IMR-90 (cell line): ENCODE measurements at regions not wholly inside any gene's neighbourhood (a gene's known extent, or its start where the extent isn't known, plus 50 kb on each side); places are given as distances from the start of the nearest gene placed in this dataset.

Experiments
- ATAC-seq: fragments of 200-7000 bp; cut with Tn5 transposase; 2 replicates; pipeline ENCODE4 v1.9.1; 2020; ENCODE audit warnings: low read depth, mild to moderate bottlenecking, moderate library complexity
- BruUV-seq: library from RNA; stranded (reverse); fragments of 400-500 nt; replicated peaks from 2 replicates; lab custom pipeline; 2021; lab: Mats Ljungman, UMichigan
- CTCF ChIA-PET: fragments of 300-600 bp; formaldehyde crosslinking; extraction: SDS; loops from one replicate; lab custom pipeline; 2021; ENCODE audit warnings: antibody characterized with exemption; lab: Yijun Ruan, JAX
- POLR2A ChIA-PET: fragments of 300-600 bp; sonication (Branson Sonifier 250); formaldehyde crosslinking; loops from one replicate; lab custom pipeline; 2022; ENCODE audit warnings: antibody characterized with exemption; ENCODE audit not compliant: unreplicated experiment; lab: Charles Lee
- DNase-seq: peaks from one replicate; pipeline ENCODE4 v3.0.0; 2013
- H2AFZ ChIP-seq: replicated peaks from 2 replicates; pipeline ENCODE3; 2013; ENCODE audit warnings: low read length, mild to moderate bottlenecking; ENCODE audit not compliant: poor library complexity
- H2AK5ac ChIP-seq: 2 replicates; pipeline ENCODE4 v1.6.1; 2013; ENCODE audit warnings: low read depth, low read length, inconsistent platforms
- H2AK9ac ChIP-seq: replicated peaks from 2 replicates; pipeline ENCODE3; 2013; ENCODE audit warnings: mild to moderate bottlenecking, low read depth, low read length, moderate library complexity; ENCODE audit not compliant: poor library complexity
- H2BK120ac ChIP-seq: 2 replicates; pipeline ENCODE4 v1.6.1; 2013; ENCODE audit warnings: low read depth, low read length, inconsistent platforms
- H2BK15ac ChIP-seq: 3 replicates; pipeline ENCODE4 v1.6.1; 2013; ENCODE audit warnings: low read depth, low read length, inconsistent platforms
- H2BK20ac ChIP-seq: 2 replicates; pipeline ENCODE4 v1.6.1; 2013; ENCODE audit warnings: low read depth, mild to moderate bottlenecking, inconsistent platforms, low read length, moderate library complexity
- H2BK5ac ChIP-seq: 2 replicates; pipeline ENCODE4 v1.6.1; 2013; ENCODE audit warnings: mild to moderate bottlenecking, low read depth, low read length, inconsistent platforms; ENCODE audit not compliant: poor library complexity, severe bottlenecking
- H3K14ac ChIP-seq: replicated peaks from 2 replicates; pipeline ENCODE4 v1.6.1; 2013; ENCODE audit warnings: low read depth, low read length, inconsistent platforms
- H3K18ac ChIP-seq: 2 replicates; pipeline ENCODE4 v1.6.1; 2013; ENCODE audit warnings: low read depth, low read length, control low read depth
- H3K23ac ChIP-seq: 2 replicates; pipeline ENCODE4 v1.6.1; 2013; ENCODE audit warnings: low read depth, low read length, inconsistent platforms
- H3K27ac ChIP-seq: 2 replicates; pipeline ENCODE4 v1.5.1; 2013; ENCODE audit warnings: mild to moderate bottlenecking, control low read depth, low read length; ENCODE audit not compliant: insufficient read depth
- H3K27me3 ChIP-seq: 2 replicates; pipeline ENCODE4 v1.6.1; 2013; ENCODE audit warnings: low read length; ENCODE audit not compliant: control insufficient read depth, insufficient read depth
- H3K36me3 ChIP-seq: 2 replicates; pipeline ENCODE4 v1.6.1; 2013; ENCODE audit warnings: low read length, mixed read lengths; ENCODE audit not compliant: control insufficient read depth, insufficient read depth
- H3K4ac ChIP-seq: 2 replicates; pipeline ENCODE4 v1.6.1; 2013; ENCODE audit warnings: low read depth, low read length, inconsistent platforms
- H3K4me1 ChIP-seq: 2 replicates; pipeline ENCODE4 v1.6.1; 2013; ENCODE audit warnings: low read length, mixed read lengths; ENCODE audit not compliant: control insufficient read depth, insufficient read depth
- H3K4me2 ChIP-seq: 2 replicates; pipeline ENCODE4 v1.6.1; 2013; ENCODE audit warnings: low read depth, mild to moderate bottlenecking, control low read depth, low read length, moderate library complexity
- H3K4me3 ChIP-seq: 2 replicates; pipeline ENCODE4 v1.5.1; 2013; ENCODE audit warnings: low read depth, mild to moderate bottlenecking, control low read depth, low read length, moderate library complexity; ENCODE audit not compliant: insufficient read depth
- H3K56ac ChIP-seq: 2 replicates; pipeline ENCODE4 v1.6.1; 2013; ENCODE audit warnings: low read length, inconsistent platforms; ENCODE audit not compliant: insufficient read depth; ENCODE audit errors: extremely low read depth
- H3K79me1 ChIP-seq, 2 experiments: 2 replicates each; pipeline ENCODE4 v1.6.1; 2013; ENCODE audit warnings: low read length in 2 of 2, inconsistent platforms in 1 of 2, low read depth in 1 of 2
- H3K9ac ChIP-seq: 2 replicates; pipeline ENCODE4 v1.6.1; 2013; ENCODE audit warnings: low read depth, low read length, control low read depth
- H3K9me1 ChIP-seq: 2 replicates; pipeline ENCODE4 v1.6.1; 2013; ENCODE audit warnings: low read length, inconsistent platforms; ENCODE audit not compliant: insufficient read depth
- H3K9me3 ChIP-seq: 2 replicates; pipeline ENCODE4 v1.6.1; 2013; ENCODE audit warnings: low read length; ENCODE audit not compliant: control insufficient read depth, insufficient read depth
- H4K20me1 ChIP-seq: 2 replicates; pipeline ENCODE4 v1.6.1; 2013; ENCODE audit warnings: low read length, inconsistent platforms; ENCODE audit not compliant: insufficient read depth
- H4K5ac ChIP-seq: 2 replicates; pipeline ENCODE4 v1.6.1; 2013; ENCODE audit warnings: mild to moderate bottlenecking, low read depth, low read length, control low read depth
- H4K8ac ChIP-seq, 2 experiments: 2 replicates each; pipeline ENCODE4 v1.6.1; 2013; ENCODE audit warnings: low read depth in 2 of 2, low read length in 2 of 2, control low read depth in 1 of 2, inconsistent platforms in 1 of 2
- H4K91ac ChIP-seq: 2 replicates; pipeline ENCODE4 v1.6.1; 2013; ENCODE audit warnings: low read depth, low read length, inconsistent platforms; ENCODE audit not compliant: insufficient read depth
- BHLHE40 ChIP-seq: fragments of 150-350 bp; IDR thresholded peaks from 2 replicates; pipeline ENCODE4 v1.6.1; 2016; ENCODE audit warnings: mild to moderate bottlenecking, low read depth, low read length
- CEBPB ChIP-seq: IDR thresholded peaks from 2 replicates; pipeline ENCODE4 v1.6.1; 2012; ENCODE audit warnings: low read depth, low read length, improper control_type of control experiment
- CTCF ChIP-seq: conservative IDR thresholded peaks from 2 replicates; pipeline ENCODE4 v1.5.1; 2012; ENCODE audit warnings: mild to moderate bottlenecking, low read depth, low read length, improper control_type of control experiment
- ELK1 ChIP-seq: fragments of 150-350 bp; IDR thresholded peaks from 2 replicates; pipeline ENCODE4 v1.6.1; 2016; ENCODE audit warnings: low read depth, mild to moderate bottlenecking, low read length, moderate library complexity, borderline replicate concordance
- FOS ChIP-seq: fragments of 150-350 bp; IDR thresholded peaks from 2 replicates; pipeline ENCODE4 v1.6.1; 2016; ENCODE audit warnings: low read depth, low read length
- MAFK ChIP-seq: IDR thresholded peaks from 2 replicates; pipeline ENCODE4 v1.6.1; 2012; ENCODE audit warnings: low read depth, low read length, improper control_type of control experiment
- MAZ ChIP-seq: IDR thresholded peaks from 2 replicates; pipeline ENCODE4 v1.6.1; 2012; ENCODE audit warnings: low read depth, mild to moderate bottlenecking, low read length, improper control_type of control experiment, moderate library complexity, borderline replicate concordance
- MXI1 ChIP-seq: IDR thresholded peaks from 2 replicates; pipeline ENCODE4 v1.6.1; 2012; ENCODE audit warnings: low read depth, mild to moderate bottlenecking, low read length, moderate library complexity, borderline replicate concordance
- NFE2L2 ChIP-seq: fragments of 150-350 bp; IDR thresholded peaks from 2 replicates; pipeline ENCODE4 v1.6.1; 2016; ENCODE audit warnings: low read depth, mild to moderate bottlenecking, low read length
- RAD21 ChIP-seq: IDR thresholded peaks from 2 replicates; pipeline ENCODE4 v1.6.1; 2012; ENCODE audit warnings: low read length, improper control_type of control experiment
- RCOR1 ChIP-seq: IDR thresholded peaks from 2 replicates; pipeline ENCODE4 v1.6.1; 2012; ENCODE audit warnings: mild to moderate bottlenecking, low read length, improper control_type of control experiment; ENCODE audit not compliant: insufficient replicate concordance
- RFX5 ChIP-seq: IDR thresholded peaks from 2 replicates; pipeline ENCODE4 v1.8.0; 2012; ENCODE audit warnings: low read depth, mild to moderate bottlenecking, low read length, moderate library complexity
- SMC3 ChIP-seq: fragments of 150-350 bp; IDR thresholded peaks from 2 replicates; pipeline ENCODE4 v1.6.1; 2016; ENCODE audit warnings: low read depth, mild to moderate bottlenecking, antibody characterized with exemption, low read length, moderate library complexity
- USF2 ChIP-seq: fragments of 150-350 bp; IDR thresholded peaks from 2 replicates; pipeline ENCODE4 v1.6.1; 2017; ENCODE audit warnings: mild to moderate bottlenecking, antibody characterized with exemption, low read length, low read depth
- WGBS, 2 experiments: methylation state at CpG; one replicate each; pipeline versions ENCODE4 v1.1.5 to v1.1.7; 2013; ENCODE audit warnings: missing lambda C conversion rate in 2 of 2; ENCODE audit not compliant: insufficient read length in 1 of 2; ENCODE audit errors: extremely low coverage in 2 of 2; 5-methylcytosine and 5-hydroxymethylcytosine counted together
- dilution Hi-C: fragments of 300-500 bp; cut with HindIII; formaldehyde crosslinking; loops from one replicate; pipeline ENCODE4 v1.14.3; 2018; ENCODE audit warnings: low sequenced_read_pairs; ENCODE audit not compliant: unreplicated experiment
- in situ Hi-C: fragments of 300-500 bp; cut with MboI; formaldehyde crosslinking; loops from 3 replicates; pipeline ENCODE4 v1.14.3; 2019; ENCODE audit warnings: low sequenced_read_pairs, inconsistent platforms, mixed read lengths
- intact Hi-C: fragments of 100-400 bp; cut with micrococcal nuclease; formaldehyde crosslinking; loops from 2 replicates; pipeline ENCODE4 v1.10.0; 2022

GRCh38 chr1:229882621-229883020, 184.4 kb upstream of the GALNT2 start:
- Histone ChIP-seq H2BK15ac (no peak overlapping the region), H2AK9ac (no peak overlapping the region), H3K56ac (no peak overlapping the region), H4K5ac (no peak overlapping the region), H3K4me3 (no peak overlapping the region), H3K14ac (no peak overlapping the region), H3K36me3 (no peaks in the 10 kb centered on the region), H3K9me3 (no peaks in the 10 kb centered on the region), H2BK120ac (no peak overlapping the region), H3K27ac (no peak overlapping the region), H3K79me1 (no peaks in the 10 kb centered on the region), H3K27me3 (peaks cover 2% of the 10 kb centered on the region; the same call in 1 of the 2 replicates), H4K8ac (no peak overlapping the region), H3K23ac (no peak overlapping the region), H3K4me1 (no peaks in the 10 kb centered on the region), H3K9me1 (no peaks in the 10 kb centered on the region), H2AK5ac (no peak overlapping the region), H4K91ac (no peak overlapping the region), H3K4me2 (no peak overlapping the region), H3K4ac (no peak overlapping the region), H2BK20ac (no peak overlapping the region), H3K9ac (no peak overlapping the region), H3K18ac (no peak overlapping the region), H2BK5ac (no peak overlapping the region), H2AFZ (no peak overlapping the region), H4K20me1 (no peaks in the 10 kb centered on the region)
- BruUV-seq = no TSS peak
- TF ChIP-seq BHLHE40 (no peak), RAD21 (no peak), FOS (no peak), CEBPB (no peak), SMC3 (no peak), USF2 (no peak), RFX5 (no peak), RCOR1 (no peak), NFE2L2 (no peak), MAFK (no peak), ELK1 (no peak), CTCF (no peak), MXI1 (no peak), MAZ (no peak)
- DNase-seq = no peak
- POLR2A ChIA-PET = no interaction called here
- intact Hi-C loops (no loop called here), in situ Hi-C loops (no loop called here), dilution Hi-C loops (no loop called here)
- ATAC-seq = no peak
- 33% methylated on average over 1 of the region's 5 CpGs; no CpG with 5 or more reads in 1 of the 2 experiments for WGBS, 2 experiments
- CTCF ChIA-PET = no interaction called here
